Cardiac muscle cell (in vitro differentiated cells and primary cell): ENCODE measurements at regions not wholly inside any gene's neighbourhood (a gene's known extent, or its start where the extent isn't known, plus 50 kb on each side); places are given as distances from the start of the nearest gene placed in this dataset.

Experiments used
- DNase-seq, 2 donors: peaks; one replicate each; pipeline versions ENCODE4 v3.0.0 to v3.0.0-alpha.2; 2010 to 2017; ENCODE audit warnings: low read depth in 1 of 2, low spot score in 1 of 2
- H3K27ac ChIP-seq: fragments of 200-600 bp; sonication (generic); 2 replicates; pipeline ENCODE4 v1.5.1; 2016
- H3K27me3 ChIP-seq: fragments of 200-600 bp; sonication (generic); 2 replicates; pipeline ENCODE4 v1.6.0; 2016; ENCODE audit warnings: control low read depth
- H3K36me3 ChIP-seq: fragments of 200-600 bp; sonication (generic); 2 replicates; pipeline ENCODE4 v1.5.1; 2016; ENCODE audit warnings: control low read depth
- H3K4me1 ChIP-seq: fragments of 200-600 bp; sonication (generic); 2 replicates; pipeline ENCODE4 v1.8.1; 2017; ENCODE audit warnings: low read depth, mild to moderate bottlenecking, mixed run types
- H3K4me3 ChIP-seq: fragments of 200-600 bp; sonication (generic); 2 replicates; pipeline ENCODE4 v1.5.1; 2016; ENCODE audit warnings: mild to moderate bottlenecking
- H3K9me3 ChIP-seq: fragments of 200-600 bp; sonication (generic); 2 replicates; pipeline ENCODE4 v1.5.1; 2017; ENCODE audit warnings: low read depth, mild to moderate bottlenecking, control low read depth
- TF ChIP-seq, protein P1 (sequence below): IDR thresholded peaks from 2 replicates; pipeline ENCODE4 v1.5.1; 2012; ENCODE audit warnings: low read depth, mild to moderate bottlenecking, low read length

GRCh38 chr14:43155258-43155657, 1351.8 kb downstream of the FSCB start:
- no peak overlapping the region for H3K4me3 ChIP-seq
- no peaks in the 10 kb centered on the region for H3K9me3 ChIP-seq
- DNase-seq: no peak
- TF ChIP-seq, protein P1, sequence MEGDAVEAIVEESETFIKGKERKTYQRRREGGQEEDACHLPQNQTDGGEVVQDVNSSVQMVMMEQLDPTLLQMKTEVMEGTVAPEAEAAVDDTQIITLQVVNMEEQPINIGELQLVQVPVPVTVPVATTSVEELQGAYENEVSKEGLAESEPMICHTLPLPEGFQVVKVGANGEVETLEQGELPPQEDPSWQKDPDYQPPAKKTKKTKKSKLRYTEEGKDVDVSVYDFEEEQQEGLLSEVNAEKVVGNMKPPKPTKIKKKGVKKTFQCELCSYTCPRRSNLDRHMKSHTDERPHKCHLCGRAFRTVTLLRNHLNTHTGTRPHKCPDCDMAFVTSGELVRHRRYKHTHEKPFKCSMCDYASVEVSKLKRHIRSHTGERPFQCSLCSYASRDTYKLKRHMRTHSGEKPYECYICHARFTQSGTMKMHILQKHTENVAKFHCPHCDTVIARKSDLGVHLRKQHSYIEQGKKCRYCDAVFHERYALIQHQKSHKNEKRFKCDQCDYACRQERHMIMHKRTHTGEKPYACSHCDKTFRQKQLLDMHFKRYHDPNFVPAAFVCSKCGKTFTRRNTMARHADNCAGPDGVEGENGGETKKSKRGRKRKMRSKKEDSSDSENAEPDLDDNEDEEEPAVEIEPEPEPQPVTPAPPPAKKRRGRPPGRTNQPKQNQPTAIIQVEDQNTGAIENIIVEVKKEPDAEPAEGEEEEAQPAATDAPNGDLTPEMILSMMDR: no peak
- H3K27me3 ChIP-seq: no peaks in the 10 kb centered on the region
- H3K36me3 ChIP-seq: no peaks in the 10 kb centered on the region
- no peak overlapping the region for H3K27ac ChIP-seq
- H3K4me1 ChIP-seq: no peaks in the 10 kb centered on the region

DNA sequence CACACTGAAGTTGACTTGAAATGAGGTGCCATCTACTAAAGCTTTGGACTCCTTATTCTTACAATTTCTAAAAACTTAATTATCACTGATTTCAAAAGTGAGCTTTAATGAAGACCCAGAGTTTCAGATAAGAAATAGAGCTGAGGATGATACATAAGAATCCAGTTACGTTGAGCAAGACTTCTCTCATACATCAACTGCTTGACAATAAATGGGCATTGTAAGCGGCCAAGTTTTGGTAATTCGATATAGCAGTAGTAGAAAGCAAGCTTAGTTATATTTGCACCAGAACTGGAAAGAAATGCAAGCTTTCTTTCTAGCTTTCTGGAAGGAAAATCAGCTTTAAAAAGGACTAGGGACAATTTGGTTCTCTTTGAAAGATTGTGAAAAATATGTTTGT, 1359.6 kb downstream of the FSCB start:
- no peaks in the 10 kb centered on the region for H3K4me1 ChIP-seq
- H3K4me3 ChIP-seq: no peak overlapping the region
- H3K36me3 ChIP-seq: no peaks in the 10 kb centered on the region
- H3K27me3 ChIP-seq: no peaks in the 10 kb centered on the region
- no peaks in the 10 kb centered on the region for H3K9me3 ChIP-seq
- no peak overlapping the region for H3K27ac ChIP-seq
- DNase-seq: no peak
- TF ChIP-seq, protein P1: no peak

DNA sequence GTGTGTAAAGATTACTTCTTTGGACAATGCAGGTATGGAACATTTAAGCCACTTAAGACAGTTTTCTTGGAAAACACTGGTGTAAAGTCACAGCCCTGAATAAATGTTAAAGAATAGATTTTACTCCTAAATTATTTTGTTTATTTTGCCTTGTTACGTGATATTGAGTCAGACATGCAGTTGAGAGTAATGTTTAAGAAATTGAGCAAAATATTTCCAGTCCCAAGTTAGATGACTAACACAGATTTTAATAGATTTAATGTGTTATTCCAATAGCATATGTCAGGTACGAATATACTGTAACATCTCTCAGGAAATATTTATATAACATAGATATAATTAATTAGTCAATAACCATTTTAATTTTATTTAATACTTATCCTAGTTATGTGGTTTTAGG, 1361.7 kb downstream of the FSCB start:
- TF ChIP-seq, protein P1: no peak
- H3K27ac ChIP-seq: no peak overlapping the region
- H3K4me3 ChIP-seq: no peak overlapping the region
- H3K4me1 ChIP-seq: no peaks in the 10 kb centered on the region
- H3K9me3 ChIP-seq: no peaks in the 10 kb centered on the region
- no peak for DNase-seq
- no peaks in the 10 kb centered on the region for H3K36me3 ChIP-seq
- H3K27me3 ChIP-seq: no peaks in the 10 kb centered on the region

DNA sequence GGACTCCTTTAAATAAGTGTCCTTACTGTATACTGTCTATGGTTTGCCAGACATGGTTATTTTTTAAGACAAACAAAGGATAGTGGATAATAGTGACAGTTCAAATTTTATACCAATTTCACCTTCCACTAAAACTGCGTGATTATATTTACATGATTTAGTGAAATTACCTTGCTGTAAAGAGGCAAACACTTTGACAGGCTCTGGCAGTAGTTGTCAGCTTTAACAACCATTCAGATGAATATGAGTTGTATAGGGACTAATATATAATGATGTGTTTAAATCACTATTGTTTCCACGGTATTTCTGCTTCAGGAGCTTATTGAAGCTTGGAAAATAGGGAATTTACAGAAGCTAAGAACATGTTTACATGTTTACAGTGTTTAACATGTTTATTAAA, 1364.0 kb downstream of the FSCB start:
- Histone ChIP-seq H3K4me3 (no peak overlapping the region), H3K4me1 (no peaks in the 10 kb centered on the region), H3K27me3 (no peaks in the 10 kb centered on the region), H3K36me3 (no peaks in the 10 kb centered on the region), H3K9me3 (no peaks in the 10 kb centered on the region), H3K27ac (no peak overlapping the region)
- TF ChIP-seq, protein P1: no peak
- DNase-seq: no peak

GRCh38 chr14:43141636-43142191, 1365.4 kb downstream of the FSCB start:
- H3K36me3 ChIP-seq: no peaks in the 10 kb centered on the region
- no peak for DNase-seq
- H3K9me3 ChIP-seq: no peaks in the 10 kb centered on the region
- no peaks in the 10 kb centered on the region for H3K4me1 ChIP-seq
- TF ChIP-seq, protein P1: no peak
- no peaks in the 10 kb centered on the region for H3K27me3 ChIP-seq
- no peak overlapping the region for H3K4me3 ChIP-seq
- no peak overlapping the region for H3K27ac ChIP-seq

GRCh38 chr14:43140453-43140852, 1366.6 kb downstream of the FSCB start:
- TF ChIP-seq, protein P1: no peak
- no peaks in the 10 kb centered on the region for H3K9me3 ChIP-seq
- DNase-seq: no peak
- H3K27ac ChIP-seq: no peak overlapping the region
- no peaks in the 10 kb centered on the region for H3K27me3 ChIP-seq
- H3K4me1 ChIP-seq: no peaks in the 10 kb centered on the region
- no peak overlapping the region for H3K4me3 ChIP-seq
- no peaks in the 10 kb centered on the region for H3K36me3 ChIP-seq
